Endothelial cell of umbilical vein (primary cell): ENCODE measurements at regions not wholly inside any gene's neighbourhood (a gene's known extent, or its start where the extent isn't known, plus 50 kb on each side); places are given as distances from the start of the nearest gene placed in this dataset.
"Not testable (repeated sequence)": the region's sequence is repeated elsewhere in the genome, so short reads cannot be mapped to it uniquely, and the experiment has no call there.

Source experiments
- BruUV-seq: library from RNA; stranded (reverse); fragments of 400-500 nt; replicated peaks from 2 replicates; lab custom pipeline; 2021; lab: Mats Ljungman, UMichigan
- CTCF ChIA-PET: fragments of 300-600, 350-600 bp; sonication (Branson Sonifier 250); formaldehyde crosslinking; loops from one replicate; lab custom pipeline; 2021; ENCODE audit warnings: antibody characterized with exemption, inconsistent platforms; lab: Charles Lee
- POLR2A ChIA-PET: fragments of 300-600, 350-600 bp; sonication (Branson Sonifier 250); formaldehyde crosslinking; loops from one replicate; lab custom pipeline; 2021; ENCODE audit warnings: antibody characterized with exemption, inconsistent platforms; lab: Charles Lee
- DNase-seq: peaks from one replicate; pipeline ENCODE4 v3.0.0-alpha.2; 2011; ENCODE audit warnings: low read depth, low spot score
- FAIRE-seq: peaks from 2 replicates; lab custom pipeline; 2011; peaks lifted over from hg19 to GRCh38; lab: Jason Lieb, UNC
- H2AFZ ChIP-seq: 2 replicates; pipeline ENCODE4 v1.6.0; 2012; ENCODE audit warnings: low read depth, low read length, control low read depth, inconsistent platforms
- H3K27ac ChIP-seq: 2 replicates; pipeline ENCODE4 v1.5.1; 2011; ENCODE audit warnings: low read depth, mild to moderate bottlenecking, control low read depth, low read length, moderate library complexity; ENCODE audit not compliant: insufficient read depth
- H3K27me3 ChIP-seq, 2 experiments: 2 replicates each; pipeline versions ENCODE4 v1.6.0 to v1.6.1; 2011; ENCODE audit warnings: low read length in 2 of 2, mixed read lengths in 1 of 2; ENCODE audit not compliant: control insufficient read depth in 2 of 2, insufficient read depth in 2 of 2
- H3K36me3 ChIP-seq, 2 experiments: 2 replicates in 1 of 2; 3 replicates in 1 of 2; pipeline ENCODE4 v1.5.1; 2011; ENCODE audit warnings: low read length in 2 of 2, mild to moderate bottlenecking in 1 of 2, moderate library complexity in 1 of 2; ENCODE audit not compliant: control insufficient read depth in 2 of 2, insufficient read depth in 2 of 2; ENCODE audit errors: extremely low read depth in 1 of 2
- H3K4me1 ChIP-seq: 3 replicates; pipeline ENCODE4 v1.5.1; 2011; ENCODE audit warnings: mild to moderate bottlenecking, low read length; ENCODE audit not compliant: control insufficient read depth, insufficient read depth; ENCODE audit errors: extremely low read depth
- H3K4me2 ChIP-seq: 2 replicates; pipeline ENCODE4 v1.6.1; 2011; ENCODE audit warnings: low read length, control low read depth, mixed read lengths; ENCODE audit not compliant: insufficient read depth
- H3K4me3 ChIP-seq, 3 experiments: fragments of 200-600 bp in 1 of 3; sonication (generic), shearing (Covaris generic) in 1 of 3; replicated peaks in 1 of 3; 2 replicates each; pipeline ENCODE4 v1.5.1; 2011 to 2016; ENCODE audit warnings: control low read depth in 3 of 3, low read length in 3 of 3, mild to moderate bottlenecking in 2 of 3, inconsistent platforms in 1 of 3, low read depth in 1 of 3, moderate library complexity in 1 of 3; ENCODE audit not compliant: insufficient read depth in 1 of 3
- H3K79me2 ChIP-seq: 2 replicates; pipeline ENCODE4 v1.6.0; 2012; ENCODE audit warnings: low read length, inconsistent platforms; ENCODE audit not compliant: control insufficient read depth, insufficient read depth
- H3K9ac ChIP-seq: replicated peaks from 2 replicates; pipeline ENCODE3; 2011; ENCODE audit warnings: low read length, control low read depth; ENCODE audit not compliant: insufficient read depth; ENCODE audit errors: extremely low read depth
- H3K9me1 ChIP-seq: replicated peaks from 3 replicates; pipeline ENCODE4 v1.6.0; 2011; ENCODE audit warnings: mild to moderate bottlenecking, low read length; ENCODE audit not compliant: control insufficient read depth, insufficient read depth; ENCODE audit errors: extremely low read depth
- H3K9me3 ChIP-seq: replicated peaks from 2 replicates; pipeline ENCODE4 v1.5.1; 2012; ENCODE audit warnings: low read length, inconsistent platforms; ENCODE audit not compliant: control insufficient read depth, insufficient read depth
- H4K20me1 ChIP-seq: replicated peaks from 2 replicates; pipeline ENCODE3; 2011; ENCODE audit warnings: mild to moderate bottlenecking, low read length; ENCODE audit not compliant: control insufficient read depth, insufficient read depth; ENCODE audit errors: extremely low read depth
- EZH2 ChIP-seq: IDR thresholded peaks from 2 replicates; pipeline ENCODE4 v1.6.1; 2012; ENCODE audit warnings: borderline replicate concordance, low read depth, mild to moderate bottlenecking, moderate library complexity, low read length, inconsistent platforms; ENCODE audit not compliant: severe bottlenecking
- FOS ChIP-seq: IDR thresholded peaks from 2 replicates; pipeline ENCODE4 v1.6.1; 2011; ENCODE audit warnings: mild to moderate bottlenecking, low read length, moderate library complexity, borderline replicate concordance; ENCODE audit not compliant: insufficient read depth
- GATA2 ChIP-seq: IDR thresholded peaks from 2 replicates; pipeline ENCODE4 v1.7.0; 2011; ENCODE audit warnings: low read depth, mild to moderate bottlenecking, moderate library complexity, mixed read lengths, low read length; ENCODE audit not compliant: insufficient read length, insufficient read depth
- JUN ChIP-seq: IDR thresholded peaks from 2 replicates; pipeline ENCODE4 v1.6.1; 2011; ENCODE audit warnings: borderline replicate concordance, low read depth; ENCODE audit not compliant: insufficient read length, insufficient read depth
- MYC ChIP-seq: IDR thresholded peaks from one replicate; pipeline ENCODE4 v1.6.1; 2011; ENCODE audit warnings: mild to moderate bottlenecking, low read depth, low read length
- POLR2A ChIP-seq: IDR thresholded peaks from 2 replicates; pipeline ENCODE4 v1.6.1; 2012; ENCODE audit warnings: low read depth, mild to moderate bottlenecking, control low read depth, low read length
- POLR2AphosphoS5 ChIP-seq: IDR thresholded peaks from 2 replicates; pipeline ENCODE4 v1.6.1; 2012; ENCODE audit warnings: low read depth, mild to moderate bottlenecking, control low read depth, low read length, moderate library complexity; ENCODE audit not compliant: insufficient read depth
- dilution Hi-C: fragments of 300-500 bp; cut with MboI; formaldehyde crosslinking; loops from one replicate; pipeline ENCODE4 v1.15.0; 2019; ENCODE audit warnings: low sequenced_read_pairs; ENCODE audit not compliant: extremely low pct_ligation_motif_present
- intact Hi-C: fragments of 100-400 bp; cut with micrococcal nuclease; formaldehyde crosslinking; loops from one replicate; pipeline ENCODE4 v1.10.0; 2022
- TF ChIP-seq, protein P1 (sequence below): IDR thresholded peaks from 2 replicates; pipeline ENCODE4 v1.6.1; 2011; ENCODE audit not compliant: insufficient read depth, insufficient read length
- TF ChIP-seq, protein P2 (sequence below), 2 donors: IDR thresholded peaks; 1 replicate in 1 of 2; 2 replicates in 1 of 2; pipeline ENCODE4 v1.5.1; 2011; ENCODE audit warnings: low read length in 2 of 2, mild to moderate bottlenecking in 2 of 2, moderate library complexity in 2 of 2, control low read depth in 1 of 2, inconsistent platforms in 1 of 2, low read depth in 1 of 2; ENCODE audit not compliant: insufficient read depth in 1 of 2; ENCODE audit errors: extremely low read depth in 1 of 2

DNA sequence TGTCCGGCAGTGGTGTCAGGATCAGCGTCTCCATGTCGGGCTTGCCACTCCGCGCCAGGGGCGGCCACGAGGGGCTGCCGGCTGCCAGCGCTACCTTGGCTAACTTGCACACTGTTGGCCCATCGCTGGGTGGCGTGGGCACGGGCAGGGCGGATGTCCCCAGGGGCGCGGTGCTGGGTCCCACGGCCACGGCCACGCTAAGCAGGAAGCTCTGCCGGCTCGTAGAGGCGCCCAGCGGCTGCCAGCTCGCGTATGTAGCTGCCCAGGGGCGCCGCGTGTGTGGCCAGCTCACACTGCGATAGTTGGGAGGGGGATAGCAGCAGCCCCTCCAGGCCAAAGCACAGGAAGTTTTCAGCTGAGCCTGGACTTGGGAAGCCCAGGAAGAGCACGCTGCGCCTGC lies 249.4 kb downstream of the ANKRD30B start:
- ChIA-PET CTCF (no interaction called here), POLR2A (no interaction called here)
- H3K36me3 ChIP-seq = no peaks in the 10 kb centered on the region
- dilution Hi-C loops = no loop called here
- H3K9me3 ChIP-seq = no peaks in the 10 kb centered on the region
- BruUV-seq = no TSS peak
- no peaks in the 10 kb centered on the region for H3K9me1 ChIP-seq
- TF ChIP-seq GATA2 = no peak
- TF ChIP-seq, protein P1, sequence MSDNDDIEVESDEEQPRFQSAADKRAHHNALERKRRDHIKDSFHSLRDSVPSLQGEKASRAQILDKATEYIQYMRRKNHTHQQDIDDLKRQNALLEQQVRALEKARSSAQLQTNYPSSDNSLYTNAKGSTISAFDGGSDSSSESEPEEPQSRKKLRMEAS = no peak
- no peak for TF ChIP-seq MYC
- no peak for TF ChIP-seq EZH2
- TF ChIP-seq POLR2AphosphoS5 = no peak
- TF ChIP-seq, protein P2, sequence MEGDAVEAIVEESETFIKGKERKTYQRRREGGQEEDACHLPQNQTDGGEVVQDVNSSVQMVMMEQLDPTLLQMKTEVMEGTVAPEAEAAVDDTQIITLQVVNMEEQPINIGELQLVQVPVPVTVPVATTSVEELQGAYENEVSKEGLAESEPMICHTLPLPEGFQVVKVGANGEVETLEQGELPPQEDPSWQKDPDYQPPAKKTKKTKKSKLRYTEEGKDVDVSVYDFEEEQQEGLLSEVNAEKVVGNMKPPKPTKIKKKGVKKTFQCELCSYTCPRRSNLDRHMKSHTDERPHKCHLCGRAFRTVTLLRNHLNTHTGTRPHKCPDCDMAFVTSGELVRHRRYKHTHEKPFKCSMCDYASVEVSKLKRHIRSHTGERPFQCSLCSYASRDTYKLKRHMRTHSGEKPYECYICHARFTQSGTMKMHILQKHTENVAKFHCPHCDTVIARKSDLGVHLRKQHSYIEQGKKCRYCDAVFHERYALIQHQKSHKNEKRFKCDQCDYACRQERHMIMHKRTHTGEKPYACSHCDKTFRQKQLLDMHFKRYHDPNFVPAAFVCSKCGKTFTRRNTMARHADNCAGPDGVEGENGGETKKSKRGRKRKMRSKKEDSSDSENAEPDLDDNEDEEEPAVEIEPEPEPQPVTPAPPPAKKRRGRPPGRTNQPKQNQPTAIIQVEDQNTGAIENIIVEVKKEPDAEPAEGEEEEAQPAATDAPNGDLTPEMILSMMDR (IDR thresholded peaks at IDR 0.05; ENCODE audit: extremely low read depth in 1 of 2, insufficient read depth in 1 of 2, low read depth in 1 of 2, low read length in 2 of 2) = no peak
- no peak for TF ChIP-seq POLR2A
- no peak for TF ChIP-seq FOS
- no peak for TF ChIP-seq JUN
- intact Hi-C loops = no loop called here
- H4K20me1 ChIP-seq = no peaks in the 10 kb centered on the region
- H3K27me3 ChIP-seq = no peaks in the 10 kb centered on the region
- H3K27ac ChIP-seq = no peak overlapping the region
- no peak overlapping the region for H2AFZ ChIP-seq
- H3K79me2 ChIP-seq = no peaks in the 10 kb centered on the region
- H3K4me3 ChIP-seq = no peak overlapping the region
- no peaks in the 10 kb centered on the region for H3K4me1 ChIP-seq
- FAIRE-seq (no peak), DNase-seq (no peak)
- no peak overlapping the region for H3K9ac ChIP-seq
- no peak overlapping the region for H3K4me2 ChIP-seq

DNA sequence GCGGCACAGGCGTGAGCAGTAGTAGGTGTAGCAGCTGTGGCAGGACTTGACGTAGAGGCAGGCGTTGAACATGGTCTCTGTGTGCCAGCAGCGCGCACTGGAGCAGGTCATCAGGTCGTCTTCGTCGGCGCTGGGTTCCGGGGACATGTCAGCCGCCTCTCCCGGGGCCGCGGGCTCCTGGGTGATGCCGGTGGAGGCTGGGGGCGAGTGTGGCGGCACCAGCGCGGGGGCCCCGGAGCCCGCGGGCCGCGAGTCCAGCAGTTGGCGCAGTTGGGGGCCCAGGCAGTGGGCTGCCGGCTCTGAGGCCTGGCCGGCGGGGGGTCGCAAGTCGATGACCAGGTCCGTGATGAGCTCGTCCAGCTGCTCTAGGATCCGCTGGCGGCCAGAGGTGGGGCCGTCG lies 249.9 kb downstream of the ANKRD30B start:
- BruUV-seq, H3K9ac ChIP-seq, H3K4me3 ChIP-seq, FAIRE-seq, dilution Hi-C loops, H3K36me3 ChIP-seq, CTCF ChIA-PET, POLR2A ChIA-PET, H3K27ac ChIP-seq, H2AFZ ChIP-seq, intact Hi-C loops, H3K4me2 ChIP-seq, H3K79me2 ChIP-seq, H4K20me1 ChIP-seq, H3K9me1 ChIP-seq, H3K4me1 ChIP-seq, H3K27me3 ChIP-seq, H3K9me3 ChIP-seq, DNase-seq: not testable (repeated sequence)

DNA sequence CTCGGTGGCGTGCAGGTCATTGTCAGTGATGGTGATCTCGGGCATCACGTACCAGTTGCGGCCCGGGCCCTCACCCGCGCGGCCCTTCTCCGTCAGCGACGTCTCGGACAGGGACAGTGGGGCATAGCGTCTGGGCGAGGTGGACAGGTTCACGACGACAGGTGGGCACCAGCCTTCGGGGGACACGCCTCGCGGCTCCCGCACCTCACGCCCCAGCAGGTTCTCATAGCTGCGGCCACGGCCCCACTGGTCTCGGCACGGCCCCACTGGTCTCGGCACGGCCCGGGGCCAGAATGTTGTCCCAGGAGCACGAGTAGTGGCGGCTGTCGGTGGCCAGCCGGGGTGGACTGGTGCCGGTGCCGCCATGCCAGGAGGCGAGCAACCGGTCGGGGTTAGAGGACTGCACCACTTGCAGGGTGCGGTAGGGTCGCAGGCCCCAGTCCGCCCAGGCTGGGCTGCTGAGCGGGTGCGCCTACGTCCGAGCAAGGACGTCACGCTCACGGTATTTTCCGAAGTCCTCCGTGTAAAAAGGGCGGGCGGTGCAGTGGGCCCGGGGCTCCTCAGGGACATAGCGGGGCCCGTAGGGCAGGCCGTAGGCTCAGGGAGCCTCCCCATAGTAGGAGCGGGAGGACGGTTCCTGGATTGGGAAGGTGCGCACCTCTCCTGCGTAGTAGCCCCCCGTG lies 250.5 kb downstream of the ANKRD30B start:
- not testable (repeated sequence) for FAIRE-seq, H4K20me1 ChIP-seq

More for the DNA sequence above, 250.5 kb downstream of the ANKRD30B start:
- H3K9me3 ChIP-seq, CTCF ChIA-PET, H3K4me2 ChIP-seq, H3K9me1 ChIP-seq, H3K9ac ChIP-seq, H3K36me3 ChIP-seq, H3K79me2 ChIP-seq, POLR2A ChIA-PET, H3K4me1 ChIP-seq, H2AFZ ChIP-seq, DNase-seq, H3K27ac ChIP-seq, dilution Hi-C loops, intact Hi-C loops, H3K4me3 ChIP-seq, BruUV-seq, H3K27me3 ChIP-seq: not testable (repeated sequence)
